Fibroblast of skin of right quadriceps (primary cell): ENCODE measurements at regions not wholly inside any gene's neighbourhood (a gene's known extent, or its start where the extent isn't known, plus 50 kb on each side); places are given as distances from the start of the nearest gene placed in this dataset.
A peak's percentile ranks its signal among the peaks of the same experiment; 100 is the strongest.

Source experiments
- DNase-seq: peaks from one replicate; pipeline ENCODE4 v3.0.0-alpha.2; 2013

DNA sequence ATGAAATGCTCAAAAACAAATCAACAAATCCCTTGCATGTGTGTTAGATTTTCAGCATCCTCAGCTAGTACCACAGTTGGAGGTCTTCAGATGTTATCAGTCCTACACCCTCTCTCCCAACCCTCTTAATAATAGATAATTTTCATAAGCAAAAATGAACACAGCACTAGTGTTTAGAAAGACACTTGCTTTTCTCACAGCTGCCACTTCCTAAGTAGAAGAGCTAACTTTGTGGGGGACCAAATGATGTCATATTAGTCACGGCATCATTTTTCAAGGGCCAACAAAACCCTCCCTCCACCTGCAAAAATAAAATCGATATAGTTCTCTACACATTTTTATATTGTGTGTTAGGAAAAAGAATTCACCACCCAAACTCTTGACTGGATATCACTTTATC, 163.5 kb upstream of the GYPA start:
- DNase-seq = no peak

DNA sequence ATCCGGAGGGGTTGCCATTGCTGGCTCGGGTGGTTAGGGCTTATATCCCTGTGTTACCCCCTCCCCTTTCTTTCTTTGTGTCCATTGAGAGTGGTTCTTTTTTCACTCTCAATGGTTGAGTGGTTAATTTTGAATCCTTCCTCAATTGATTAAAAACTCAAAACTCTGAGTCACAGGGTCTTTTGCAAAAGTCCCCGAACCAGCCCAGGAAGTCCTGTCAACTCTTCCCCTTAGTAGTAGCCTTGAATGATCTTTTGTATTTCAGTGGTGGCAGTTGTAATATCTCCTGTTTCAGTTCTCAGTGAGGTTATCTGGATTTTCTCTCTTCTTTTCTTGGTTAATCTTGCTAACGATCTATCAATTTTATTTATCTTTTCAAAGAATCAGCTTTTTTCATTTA, 170.0 kb upstream of the GYPA start:
- DNase-seq = no peak

DNA sequence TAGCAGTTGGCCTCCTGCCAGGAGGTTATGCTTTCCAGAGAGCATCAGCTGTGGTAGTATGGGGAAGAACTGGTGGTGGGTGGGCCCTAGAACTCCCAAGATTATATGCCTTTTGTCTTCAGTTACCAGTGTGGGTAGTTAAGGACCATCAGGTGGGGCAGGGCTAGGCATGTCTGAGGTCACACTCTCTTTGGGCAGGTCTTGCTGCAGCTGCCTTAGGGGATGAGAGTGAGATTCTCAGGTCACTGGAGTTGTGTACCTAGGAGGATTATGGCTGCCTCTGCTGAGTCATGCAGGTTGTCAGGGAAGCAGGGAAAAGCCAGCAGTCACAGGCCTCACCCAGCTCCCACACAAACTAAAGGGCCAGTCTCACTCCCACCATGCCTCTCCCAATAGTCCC, 172.9 kb upstream of the GYPA start:
- DNase-seq = no peak

DNA sequence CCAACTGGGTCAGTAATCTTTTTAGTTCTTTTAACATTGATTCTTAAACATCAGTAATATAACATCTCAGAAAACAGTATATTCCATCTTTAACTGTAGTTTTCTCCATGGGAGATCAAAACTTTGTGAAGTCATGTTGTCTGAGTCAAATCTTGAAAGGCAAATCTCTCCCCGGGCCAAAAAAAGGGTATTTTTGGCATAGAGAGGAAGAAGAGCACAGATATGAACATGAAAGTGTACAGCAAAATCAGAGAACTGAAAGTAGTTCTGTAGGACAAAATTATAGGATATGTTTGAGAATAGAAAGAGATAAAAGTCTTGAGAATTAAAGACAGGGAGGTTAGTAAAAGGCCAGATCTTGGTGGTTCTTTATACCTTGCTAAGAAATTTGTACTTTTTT, 176.4 kb upstream of the GYPA start:
- no peak for DNase-seq

DNA sequence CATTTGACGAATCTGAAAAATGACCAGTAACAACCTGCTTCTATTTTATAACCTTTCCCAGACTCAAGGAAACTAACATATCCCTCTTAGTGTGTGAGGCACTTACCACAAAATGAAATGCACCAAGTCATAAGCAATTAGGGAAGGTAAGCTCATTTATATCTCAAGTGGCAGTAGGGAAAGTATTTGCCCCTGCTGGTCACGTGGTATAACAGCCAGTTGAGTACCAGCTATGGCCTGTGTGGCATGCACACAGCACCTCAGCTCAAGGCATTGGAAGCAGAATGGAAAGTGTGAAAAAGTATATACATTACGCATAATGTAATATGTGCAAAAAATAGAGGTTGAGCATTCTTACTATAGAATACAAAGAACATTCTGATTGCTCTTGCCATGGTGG, 178.3 kb upstream of the GYPA start:
- no peak for DNase-seq

DNA sequence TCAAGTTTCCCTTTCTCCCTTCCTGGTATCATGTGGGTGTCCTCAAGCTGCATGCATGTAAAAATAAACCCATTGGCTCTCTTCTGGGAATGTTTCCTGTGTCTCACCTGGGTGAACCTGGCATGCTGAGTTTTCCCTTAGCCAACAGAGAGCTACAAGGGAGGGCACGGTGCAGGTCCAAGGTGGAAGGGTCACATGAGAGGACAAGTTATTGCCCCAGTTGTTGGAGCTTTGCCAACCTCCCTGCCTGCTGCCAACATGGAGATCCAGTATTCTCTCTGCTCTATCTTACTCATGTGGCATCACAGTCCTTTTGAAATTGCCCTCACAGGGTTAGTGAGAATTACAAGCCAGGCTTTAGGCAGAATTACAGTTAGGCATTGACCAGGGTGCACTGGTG, 196.1 kb upstream of the GYPA start:
- DNase-seq = no peak

DNA sequence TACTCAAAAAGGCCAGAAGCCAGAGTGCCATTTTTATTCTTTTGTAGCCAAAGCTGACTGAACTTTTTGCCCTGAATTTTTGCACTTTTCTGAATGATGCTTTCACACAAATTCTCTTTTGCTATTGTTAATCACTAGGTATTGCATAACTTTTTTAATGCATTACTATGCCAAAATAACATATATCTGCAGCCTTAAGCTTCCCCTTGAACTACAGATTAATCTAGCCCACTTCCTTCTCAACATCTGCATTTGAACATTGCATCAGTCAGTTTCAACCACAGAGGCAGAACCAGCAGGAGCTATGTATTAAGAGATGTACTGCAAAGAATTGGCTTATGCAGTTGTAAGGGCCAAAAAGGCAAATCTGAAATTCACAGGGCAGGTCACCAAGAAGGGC, 197.6 kb upstream of the GYPA start:
- DNase-seq = peak; percentile 49

DNA sequence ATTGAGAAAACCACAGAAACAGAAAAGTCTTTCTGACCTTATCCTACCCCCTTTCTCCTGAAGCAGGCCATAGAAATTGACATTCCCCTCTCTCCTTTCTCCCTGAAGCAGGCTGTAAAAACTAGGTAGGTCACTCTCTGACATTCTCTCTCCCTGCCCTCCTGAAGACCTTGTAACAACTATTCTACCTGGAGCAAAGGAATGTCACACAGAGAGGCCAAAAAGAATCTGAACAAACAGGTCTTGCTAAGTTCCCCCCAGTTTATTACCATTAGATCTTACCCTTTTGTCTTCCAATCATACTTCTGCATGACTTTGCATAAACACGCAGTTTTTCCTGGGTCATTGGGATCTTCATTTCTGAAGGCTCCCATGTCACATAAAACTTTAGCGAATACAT, 198.3 kb upstream of the GYPA start:
- DNase-seq = no peak

DNA sequence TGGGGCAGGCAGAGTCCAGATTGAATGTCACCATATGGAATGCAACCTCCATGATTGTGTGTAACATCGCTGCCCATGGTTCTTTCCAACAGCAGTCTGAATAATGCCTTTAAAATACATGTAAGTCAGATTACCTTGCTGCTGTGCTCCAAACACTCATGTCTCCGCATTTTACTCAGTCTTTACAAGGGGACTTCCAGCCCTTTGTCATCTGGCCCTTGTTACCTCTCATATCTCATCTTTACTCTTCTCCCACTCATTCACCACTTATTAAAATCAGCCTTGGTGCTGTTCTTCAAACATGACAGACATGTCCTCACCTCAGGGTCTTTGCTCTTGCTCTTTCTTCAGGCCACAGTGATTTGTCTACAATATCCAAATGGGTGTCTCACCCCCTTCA, 200.4 kb upstream of the GYPA start:
- DNase-seq = no peak

DNA sequence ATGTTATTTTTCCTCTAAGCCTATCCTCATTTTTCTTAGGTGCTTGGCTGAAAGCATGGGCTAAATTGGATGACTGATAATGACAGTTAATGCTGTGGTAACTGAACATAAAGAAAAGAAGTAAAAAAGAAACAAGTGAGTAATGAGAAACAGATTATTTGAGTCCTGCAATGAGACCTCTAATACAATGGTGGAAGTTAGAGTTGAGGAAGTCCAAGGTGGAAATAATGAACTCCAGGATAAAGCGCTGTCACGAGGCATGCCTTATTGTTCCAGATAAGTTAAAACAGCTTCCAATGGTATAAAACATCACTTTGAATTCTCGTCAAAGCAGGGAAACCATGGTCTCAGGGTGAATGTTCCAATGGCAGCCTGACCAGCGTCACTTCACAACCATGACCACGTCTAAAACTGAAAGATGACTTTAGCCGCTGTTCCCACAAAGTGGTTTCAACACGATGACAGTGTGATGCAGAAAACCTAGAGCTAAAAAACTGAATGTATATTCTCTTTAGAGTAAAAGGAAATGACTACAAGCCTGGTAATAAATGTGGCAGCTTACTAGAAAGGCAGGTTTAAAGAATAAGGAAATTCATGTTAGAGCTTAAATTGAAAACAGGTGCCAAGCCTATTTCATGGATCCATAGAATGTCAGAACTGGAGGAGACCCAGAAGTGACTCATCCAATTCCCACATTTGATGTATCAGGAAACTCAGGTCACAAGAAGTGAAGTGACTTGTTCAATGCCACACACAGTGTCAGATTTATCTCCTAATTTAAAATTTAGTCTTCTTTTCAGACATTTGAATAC, 202.6 kb upstream of the GYPA start:
- peak; percentile 91 for DNase-seq

DNA sequence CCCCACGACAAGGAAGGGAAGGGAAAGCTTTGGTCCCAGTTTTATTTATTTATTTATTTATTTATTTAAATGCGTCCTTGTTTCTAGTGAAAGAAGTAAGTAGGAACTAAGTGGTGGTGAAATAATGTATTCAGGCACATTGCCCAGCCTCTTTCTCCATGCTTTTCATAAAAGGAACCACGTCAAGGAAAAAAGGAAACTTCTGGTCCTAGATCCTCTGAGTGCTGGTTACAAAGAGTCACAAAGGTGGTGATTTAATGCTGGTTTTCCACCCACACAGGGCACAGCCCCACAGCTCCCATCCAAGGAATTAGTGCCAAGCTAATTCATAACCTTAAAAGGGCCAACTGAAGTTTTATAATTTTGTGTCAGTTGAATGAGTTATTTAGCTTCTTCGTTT, 206.6 kb upstream of the GYPA start:
- no peak for DNase-seq

DNA sequence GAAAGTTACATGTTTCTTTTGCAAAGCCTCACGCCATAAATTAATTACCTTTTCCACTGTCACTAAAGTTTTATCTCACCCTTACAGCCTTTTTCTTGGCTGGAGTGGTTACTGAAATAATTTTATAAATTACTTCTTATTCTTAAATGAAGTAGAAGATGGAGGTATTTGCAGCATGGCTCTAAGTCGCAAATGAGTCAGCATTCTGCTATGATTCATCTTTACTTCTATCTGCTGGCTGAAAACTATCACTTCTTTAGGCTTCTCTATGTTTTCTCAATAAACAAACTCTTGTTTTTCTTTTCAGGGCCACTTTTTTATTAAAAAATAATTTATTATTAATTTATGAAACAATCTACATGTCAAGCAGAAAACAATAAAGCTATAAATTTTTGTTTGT, 210.2 kb upstream of the GYPA start:
- DNase-seq = peak; percentile 48

DNA sequence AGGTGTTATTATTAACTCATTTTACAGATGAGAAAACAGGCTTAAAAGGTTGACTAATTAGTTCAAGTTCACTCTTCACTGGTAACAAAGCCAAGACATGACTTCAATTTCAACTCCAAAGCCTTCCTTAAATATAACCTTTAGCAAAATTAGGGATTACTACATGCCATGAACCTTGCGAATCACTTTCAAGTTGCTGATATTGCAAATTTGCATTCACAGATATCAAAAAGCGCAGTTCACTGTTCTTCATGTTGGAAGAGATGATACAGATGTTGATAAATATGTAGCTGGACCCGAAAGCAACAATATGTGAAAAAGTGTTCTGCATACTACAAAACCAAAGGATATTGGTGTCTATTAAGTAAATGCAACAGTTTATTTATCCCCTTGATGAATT, 210.8 kb upstream of the GYPA start:
- no peak for DNase-seq

DNA sequence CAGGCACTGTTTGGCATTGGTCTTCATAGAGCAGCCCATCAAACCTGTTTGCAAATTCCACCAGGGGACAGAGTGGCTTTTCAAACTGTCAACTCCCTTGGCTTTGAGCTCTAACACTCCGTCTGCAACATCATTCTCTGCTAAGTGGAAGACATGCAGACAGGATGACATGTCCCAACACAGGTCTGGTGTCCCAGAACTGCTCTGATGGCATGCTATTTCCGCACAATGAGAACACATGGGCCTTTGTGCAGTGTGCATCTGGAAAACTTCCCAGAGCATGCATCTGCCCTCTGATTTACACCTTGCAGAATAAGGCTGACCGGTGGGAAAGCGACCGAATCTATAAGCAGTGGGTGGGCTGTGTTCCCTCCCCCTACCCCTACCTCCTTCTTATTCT, 212.8 kb upstream of the GYPA start:
- DNase-seq = no peak

DNA sequence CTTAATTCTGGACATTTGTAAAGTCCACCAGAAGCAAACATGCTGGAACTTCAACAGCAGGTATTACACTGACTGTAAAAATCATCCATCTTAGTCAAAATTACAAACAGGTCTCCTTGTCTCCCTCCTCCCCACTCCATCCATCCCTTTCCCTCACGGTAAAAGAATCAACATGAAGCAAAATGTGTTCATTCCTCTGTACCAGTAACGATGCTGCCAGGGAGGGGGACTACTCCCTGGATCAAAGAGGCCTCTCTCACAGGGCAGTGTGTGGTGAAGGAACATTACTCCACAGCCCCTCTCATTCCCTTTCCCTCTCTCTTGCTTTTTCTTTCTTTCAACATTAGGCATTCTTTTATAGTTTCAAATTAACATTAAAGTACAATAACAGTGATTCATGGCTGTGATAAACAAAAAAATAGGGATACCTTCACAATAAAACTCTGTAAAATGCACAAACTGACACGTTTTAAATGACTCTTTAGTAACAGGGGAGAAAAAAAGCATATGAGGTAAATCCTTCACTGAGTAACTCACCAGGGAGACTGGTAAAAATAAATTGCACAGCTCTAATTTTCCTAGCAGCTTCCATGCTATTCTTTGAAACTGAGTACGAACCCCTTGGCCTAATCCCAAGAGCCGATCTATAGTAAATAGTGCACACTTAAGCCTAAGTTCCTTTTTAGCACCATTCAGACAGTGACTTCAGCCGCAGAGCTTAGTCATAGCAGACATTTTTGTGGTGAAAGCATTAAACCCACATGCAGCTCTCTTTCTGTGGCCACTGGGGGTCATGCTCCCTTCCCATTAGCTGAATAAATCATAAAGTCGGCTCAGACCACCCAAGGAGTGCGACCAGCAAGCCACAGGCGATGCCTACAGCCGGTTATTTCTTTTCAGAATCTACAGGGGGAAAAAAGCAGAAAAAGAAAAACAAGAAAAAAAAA, 215.6 kb upstream of the GYPA start:
- DNase-seq = peak; percentile 99

DNA sequence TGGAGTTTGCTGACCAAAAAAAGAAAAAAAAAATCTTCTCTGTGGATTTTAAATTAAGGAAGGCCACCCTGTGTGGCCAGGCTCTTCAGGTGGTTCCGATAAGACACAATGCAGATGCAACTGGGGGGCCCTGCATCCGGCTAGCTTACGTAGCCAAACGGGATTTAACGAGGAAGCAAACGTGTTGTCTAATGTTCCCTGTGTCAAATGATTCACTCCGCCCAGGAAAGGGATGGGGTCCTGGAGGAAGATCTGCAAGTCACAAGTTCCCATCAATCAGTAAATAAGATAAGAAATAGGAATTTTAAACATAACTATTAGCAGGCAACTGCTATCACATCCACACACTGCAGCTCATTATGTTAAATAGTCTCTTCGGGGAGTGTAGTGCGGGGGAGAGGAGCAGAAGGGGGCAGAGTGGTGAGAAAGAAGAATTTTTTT, 216.4 kb upstream of the GYPA start:
- peak; percentile 28 for DNase-seq

DNA sequence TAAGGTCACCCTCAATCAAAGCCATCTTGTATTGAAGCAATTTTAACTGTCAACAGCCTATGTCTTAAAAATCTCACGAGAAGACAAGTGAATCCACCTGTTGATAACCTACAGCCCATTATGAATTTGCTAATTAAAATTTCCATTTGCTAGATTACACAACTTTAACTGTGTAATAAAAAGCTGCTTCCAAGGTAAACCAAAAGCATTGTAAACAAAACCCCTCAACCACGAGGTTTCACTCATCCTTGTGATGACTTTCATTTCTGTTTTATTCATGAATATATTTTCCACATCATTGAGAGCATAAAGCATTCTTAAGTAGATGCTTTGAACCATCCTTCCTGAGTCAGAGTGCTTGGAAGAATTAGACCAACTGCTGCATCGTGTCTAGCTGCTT, 217.5 kb upstream of the GYPA start:
- DNase-seq = no peak

DNA sequence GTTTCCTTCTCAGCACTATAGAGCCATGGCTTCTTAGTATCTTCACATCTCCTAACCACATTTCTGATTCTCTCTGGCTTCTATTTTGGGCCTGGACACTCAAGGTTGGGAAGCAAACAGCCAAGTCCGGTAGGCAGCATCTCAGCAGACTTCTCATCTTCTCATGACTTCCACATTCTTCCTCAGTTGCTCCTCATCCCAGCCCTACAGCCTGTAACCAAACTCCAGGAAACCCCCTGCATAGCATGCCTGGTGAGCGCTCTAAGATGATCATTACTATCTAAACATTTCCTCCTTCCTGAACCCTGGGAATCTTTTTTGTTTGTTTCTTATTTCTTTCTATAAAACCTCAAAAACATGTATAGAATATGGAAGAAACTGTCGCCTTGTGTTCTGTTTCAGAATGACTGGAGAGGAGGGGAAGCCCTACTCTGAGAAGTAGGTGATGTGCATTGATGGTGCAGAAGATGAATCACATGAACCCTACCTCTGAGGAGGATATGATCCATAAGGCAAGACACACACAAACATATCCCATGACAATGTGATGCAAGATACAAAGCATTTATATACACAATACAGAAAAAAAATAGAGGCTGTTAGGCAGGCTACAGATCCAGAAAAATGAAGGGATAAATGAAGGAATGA, 219.8 kb upstream of the GYPA start:
- DNase-seq = no peak

DNA sequence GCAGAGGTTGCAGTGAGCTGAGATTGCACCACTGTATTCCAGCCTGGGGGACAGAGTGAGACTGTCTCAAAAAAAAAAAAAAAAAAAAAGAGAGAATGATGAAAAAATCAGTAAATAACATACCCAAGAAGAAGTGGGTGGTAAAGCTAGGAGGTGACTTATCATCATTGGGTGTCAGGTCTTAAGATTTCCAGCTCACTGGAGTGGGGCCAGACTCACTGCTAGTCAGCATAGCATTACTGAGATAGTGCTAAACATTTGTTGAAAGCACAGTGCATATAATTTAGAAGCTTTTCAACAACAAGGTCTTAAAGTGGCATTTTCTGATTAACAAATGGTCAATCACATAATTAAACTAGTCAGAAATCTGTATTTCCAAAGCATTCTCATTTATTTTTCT, 221.8 kb upstream of the GYPA start:
- no peak for DNase-seq

DNA sequence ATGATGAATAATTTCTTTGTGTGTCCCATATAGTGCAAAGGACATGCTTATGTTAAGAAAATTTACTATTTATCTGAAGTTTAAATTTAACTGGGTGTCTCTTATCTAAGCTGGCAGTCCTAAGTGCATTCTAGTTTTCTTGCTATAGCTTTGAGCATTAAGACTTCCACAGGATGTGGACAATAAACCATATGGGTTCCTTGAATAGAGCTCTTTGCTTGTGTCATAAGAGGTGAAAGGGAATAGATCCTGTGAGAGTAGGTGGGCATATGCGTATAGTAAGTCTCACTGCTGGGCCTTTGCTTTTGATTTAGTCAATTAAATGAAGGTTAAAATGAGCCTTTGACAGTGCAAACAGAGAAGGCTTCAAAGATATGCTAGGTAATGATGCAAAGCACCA, 223.4 kb upstream of the GYPA start:
- no peak for DNase-seq

DNA sequence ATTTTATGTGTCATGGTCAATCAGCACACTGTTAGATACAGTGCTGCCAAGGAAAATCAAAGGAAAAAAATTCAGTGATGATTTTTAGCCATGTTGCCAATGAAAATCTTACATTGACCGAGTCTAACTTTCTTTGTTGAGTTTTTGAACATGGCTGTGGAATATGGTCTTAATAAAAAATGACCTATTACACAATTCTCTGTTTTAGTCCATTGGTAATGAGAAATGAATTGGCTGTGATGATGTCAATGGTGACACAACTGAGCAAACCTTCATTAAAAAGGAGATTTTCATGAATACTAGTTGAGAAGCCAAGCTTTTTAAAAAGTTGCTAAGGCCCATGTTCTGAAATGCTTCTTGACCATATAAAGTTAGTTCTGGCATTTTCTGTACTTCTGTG, 225.9 kb upstream of the GYPA start:
- DNase-seq = no peak

DNA sequence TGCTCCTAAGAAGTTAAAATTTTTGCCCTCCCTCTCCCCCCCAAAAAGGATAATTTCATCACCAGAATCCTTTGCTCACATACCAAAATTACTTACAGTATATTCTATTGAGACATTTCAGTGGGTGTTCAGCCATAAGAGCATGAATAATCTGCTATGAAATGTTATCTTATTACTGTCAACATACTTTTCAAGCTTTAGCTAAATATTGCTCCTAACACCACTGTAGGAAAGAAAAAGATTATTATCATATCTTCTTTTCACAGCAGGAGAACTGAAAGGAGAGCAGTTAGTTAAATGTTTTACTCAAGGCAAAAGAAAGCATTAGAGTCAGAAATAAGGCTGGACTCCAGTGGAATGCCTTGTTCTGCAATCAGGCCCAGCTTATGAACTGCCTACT, 231.0 kb upstream of the GYPA start:
- no peak for DNase-seq

DNA sequence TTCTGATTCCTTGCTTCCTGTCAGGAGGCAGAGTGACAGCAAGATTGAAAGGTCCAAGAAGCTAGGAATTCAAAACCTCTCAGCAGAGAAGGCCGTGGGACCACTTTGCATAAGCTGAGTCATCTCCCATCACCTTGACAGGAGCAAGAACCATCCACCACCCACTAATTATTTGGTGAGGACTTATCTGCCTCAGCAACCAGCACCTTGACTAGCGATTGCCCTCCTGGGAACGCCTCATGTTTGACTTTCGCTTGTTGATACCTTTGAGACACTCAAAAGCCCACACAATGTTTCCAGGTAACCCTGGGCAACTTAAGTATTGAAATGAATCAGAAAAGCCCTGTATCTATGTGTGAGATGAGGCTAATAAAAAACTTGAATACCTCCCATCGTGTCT, 233.5 kb upstream of the GYPA start:
- DNase-seq = no peak

DNA sequence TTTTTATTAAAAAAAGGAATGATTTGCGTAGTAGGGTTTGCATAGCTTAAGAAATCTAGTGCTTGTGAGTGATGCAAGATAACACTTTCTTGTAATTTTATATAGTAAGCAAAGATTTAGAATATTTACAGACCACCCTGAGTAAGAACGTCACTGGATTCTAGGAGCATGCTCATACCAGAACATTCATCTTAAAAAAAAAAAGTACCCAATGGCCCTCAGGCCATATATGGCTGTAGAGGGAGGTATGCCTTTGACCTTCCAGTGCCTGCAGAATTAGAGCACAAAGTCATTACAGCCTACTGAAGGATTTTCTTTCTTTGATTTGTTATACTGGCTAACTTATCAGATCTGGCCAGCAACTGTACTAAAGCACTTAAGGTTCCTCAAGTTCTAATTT, 236.3 kb upstream of the GYPA start:
- no peak for DNase-seq
